Fibroblast of the conjunctiva (primary cell): ENCODE measurements at regions not wholly inside any gene's neighbourhood (a gene's known extent, or its start where the extent isn't known, plus 50 kb on each side); places are given as distances from the start of the nearest gene placed in this dataset.

Source experiments
- DNase-seq: peaks from one replicate; pipeline ENCODE4 v3.0.0-alpha.2; 2010; ENCODE audit warnings: low read depth

DNA sequence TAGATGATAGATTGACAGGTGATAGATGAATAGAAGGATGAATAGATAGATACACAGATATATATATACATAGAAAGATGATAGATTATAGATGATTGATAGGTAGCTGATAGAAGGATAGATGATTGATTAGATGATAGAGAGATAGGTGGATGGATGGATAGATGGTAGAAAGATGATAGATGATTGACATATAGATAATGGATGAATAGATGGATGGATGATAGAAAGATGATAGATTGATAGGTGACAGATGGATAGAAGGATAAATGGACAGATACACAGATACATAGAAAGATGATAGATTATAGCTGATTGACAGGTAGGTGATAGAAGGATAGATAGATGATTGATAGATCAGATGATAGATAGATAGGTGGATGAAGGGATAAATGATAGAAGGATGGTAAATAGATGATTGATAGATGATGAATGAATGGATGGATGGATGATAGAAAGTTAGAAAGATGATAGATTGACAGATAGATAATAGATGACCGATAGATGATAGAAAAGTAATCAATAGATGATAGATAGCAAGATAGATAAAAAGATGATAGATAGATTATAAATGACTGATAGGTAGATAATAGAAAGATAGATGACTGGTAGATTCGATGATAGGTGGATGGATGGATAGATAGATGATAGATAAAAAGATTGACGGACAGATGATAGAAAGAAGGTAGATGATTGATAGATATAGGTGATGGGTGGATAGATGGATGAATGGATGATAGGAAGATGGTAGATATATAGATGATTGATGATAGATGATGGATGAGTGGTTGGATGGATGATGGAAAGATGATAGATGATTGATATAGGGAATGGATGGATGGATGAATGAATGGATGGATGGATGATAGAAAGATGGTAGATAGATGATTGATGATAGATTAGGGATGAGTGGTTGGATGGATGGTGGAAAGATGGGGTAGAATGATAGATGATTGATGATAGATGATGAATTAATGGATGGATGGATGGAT is 80.4 kb downstream of the MICALL2 start:
- DNase-seq = no peak

DNA sequence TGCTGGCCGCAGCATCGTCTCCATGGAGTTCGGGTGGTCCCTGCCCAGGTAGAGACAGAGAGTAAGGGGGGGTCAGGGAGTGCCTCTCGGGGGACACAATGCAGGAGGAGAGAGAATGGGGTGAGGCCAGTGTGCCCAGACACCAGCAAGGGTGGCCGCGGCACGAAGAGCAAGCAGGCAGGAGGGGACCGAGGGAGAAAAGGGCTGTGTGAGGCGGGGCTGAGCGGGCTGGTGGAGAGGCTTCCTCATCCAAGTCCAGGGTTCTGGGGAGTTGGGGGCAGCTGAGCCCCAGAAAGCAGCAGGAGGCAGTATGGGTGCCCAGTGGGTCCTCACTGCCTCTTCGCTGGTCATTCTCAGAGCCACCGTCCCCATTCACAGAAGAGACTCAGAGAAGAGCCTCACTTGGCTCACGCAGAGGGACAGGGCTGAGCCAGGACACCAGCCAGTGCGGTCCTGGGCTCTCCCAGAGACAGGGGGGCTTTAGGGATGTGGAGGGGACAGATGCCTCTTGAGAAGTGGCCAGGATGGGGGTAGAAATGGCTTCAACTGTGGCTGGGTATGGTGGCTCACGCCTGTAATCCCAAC is 78.9 kb downstream of the MICALL2 start:
- DNase-seq = no peak

GRCh38 chr7:1380821-1381580 is 78.3 kb downstream of the MICALL2 start:
- DNase-seq = no peak

- DNase-seq = no peak
Measured at GRCh38 chr7:1382553-1383397, 76.5 kb downstream of the MICALL2 start.

DNA sequence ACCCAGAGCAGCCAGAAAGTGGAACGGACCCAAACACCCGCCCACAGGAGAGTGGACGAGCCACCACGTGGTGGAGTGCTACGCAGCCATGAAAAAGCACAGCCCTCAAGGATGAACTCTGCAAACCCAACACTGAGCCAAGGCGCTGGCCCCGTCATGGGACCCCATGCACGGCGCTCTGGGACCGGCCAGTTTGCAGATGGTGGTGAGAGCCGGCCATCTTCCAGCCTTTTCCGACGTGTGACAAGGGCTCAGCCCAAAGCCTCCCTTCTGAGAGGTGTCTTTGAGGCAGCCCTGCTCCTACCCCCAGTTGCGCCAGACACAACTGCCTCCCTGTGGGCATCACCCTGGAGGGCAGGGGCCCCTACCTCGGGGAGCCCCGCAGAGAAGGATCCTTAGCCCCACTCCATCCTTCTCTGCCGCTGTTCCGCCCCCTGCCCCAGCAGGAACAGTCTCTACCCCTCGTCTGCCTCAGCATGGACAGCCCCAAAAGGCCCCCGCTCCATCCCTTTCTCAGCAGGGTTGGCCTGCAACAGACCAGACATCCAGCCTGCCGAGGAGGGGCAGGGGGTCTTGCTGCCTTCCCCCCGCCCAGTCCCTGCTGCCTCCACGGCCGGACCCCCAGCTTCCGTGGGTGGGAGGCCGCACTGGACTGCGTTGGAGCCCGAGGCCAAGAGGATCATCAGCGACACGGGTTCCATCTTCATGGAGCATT is 75.7 kb downstream of the MICALL2 start:
- no peak for DNase-seq

DNA sequence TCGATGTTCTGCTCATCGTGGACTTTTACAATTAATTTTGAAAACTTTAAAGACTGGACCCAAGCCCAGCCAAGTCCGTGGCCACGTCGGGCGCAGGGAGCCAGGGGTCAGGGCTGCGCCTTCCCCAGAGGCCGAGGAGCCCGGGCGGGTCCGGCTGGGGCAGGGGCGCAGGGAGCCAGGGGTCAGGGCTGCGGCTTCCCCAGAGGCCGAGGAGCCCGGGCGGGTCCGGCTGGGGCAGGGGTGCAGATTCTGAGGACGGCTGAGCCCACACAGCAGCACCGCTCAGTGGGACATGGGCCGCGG is 75.2 kb downstream of the MICALL2 start:
- DNase-seq = no peak
